OCI-LY7 (cell line): ENCODE measurements at regions not wholly inside any gene's neighbourhood (a gene's known extent, or its start where the extent isn't known, plus 50 kb on each side); places are given as distances from the start of the nearest gene placed in this dataset. TPM values are rescaled to one million over a fixed set of nuclear protein-coding genes. Genes with fewer than 3 reads are reported as not detected.

Source experiments
- BruUV-seq: library from RNA; stranded (reverse); fragments of 400-500 nt; replicated peaks from 2 replicates; lab custom pipeline; 2021; lab: Mats Ljungman, UMichigan
- CTCF ChIA-PET: fragments of 300-600 bp; sonication (Branson Sonifier 250); formaldehyde crosslinking; loops from one replicate; lab custom pipeline; 2022; ENCODE audit warnings: antibody characterized with exemption; ENCODE audit not compliant: unreplicated experiment; lab: Charles Lee
- POLR2A ChIA-PET: fragments of 300-600 bp; sonication (Branson Sonifier 250); formaldehyde crosslinking; loops from one replicate; lab custom pipeline; 2022; ENCODE audit warnings: antibody characterized with exemption; lab: Charles Lee
- DNase-seq: peaks from one replicate; pipeline ENCODE4 v3.0.0-alpha.2; 2015; ENCODE audit warnings: low spot score
- H2AFZ ChIP-seq: fragments of 200-600 bp; sonication (generic), shearing (Covaris generic); 2 replicates; pipeline ENCODE4 v1.6.1; 2014; ENCODE audit warnings: mild to moderate bottlenecking, antibody characterized with exemption, low read length, moderate library complexity
- H3K27ac ChIP-seq: fragments of 200-600 bp; sonication (generic); 2 replicates; pipeline ENCODE4 v1.5.1; 2014; ENCODE audit warnings: mixed run types, low read depth, mild to moderate bottlenecking, moderate library complexity, low read length, inconsistent platforms; ENCODE audit not compliant: poor library complexity, severe bottlenecking
- H3K36me3 ChIP-seq: fragments of 200-600 bp; sonication (generic); 2 replicates; pipeline ENCODE4 v1.6.1; 2014; ENCODE audit warnings: mild to moderate bottlenecking, antibody characterized with exemption, low read length, moderate library complexity, mixed read lengths; ENCODE audit not compliant: insufficient read depth
- H3K4me1 ChIP-seq: fragments of 200-600 bp; sonication (generic); 2 replicates; pipeline ENCODE4 v1.5.1; 2014; ENCODE audit warnings: mild to moderate bottlenecking, low read length; ENCODE audit not compliant: insufficient read depth, poor library complexity, severe bottlenecking
- H3K4me2 ChIP-seq: fragments of 200-600 bp; sonication (generic); 2 replicates; pipeline ENCODE4 v1.6.1; 2014; ENCODE audit warnings: mild to moderate bottlenecking, low read length
- H3K4me3 ChIP-seq: fragments of 200-600 bp; sonication (generic); 2 replicates; pipeline ENCODE4 v1.5.1; 2014; ENCODE audit warnings: mild to moderate bottlenecking, low read depth, low read length; ENCODE audit not compliant: poor library complexity, severe bottlenecking
- H3K79me2 ChIP-seq: fragments of 200-600 bp; sonication (generic); 2 replicates; pipeline ENCODE4 v1.6.1; 2016; ENCODE audit warnings: low read depth, mild to moderate bottlenecking, low read length, moderate library complexity, mixed read lengths; ENCODE audit not compliant: insufficient read depth
- H3K9me2 ChIP-seq: fragments of 200-600 bp; sonication (generic); 2 replicates; pipeline ENCODE4 v1.6.1; 2016; ENCODE audit warnings: mild to moderate bottlenecking, low read length, mixed read lengths; ENCODE audit not compliant: insufficient read depth
- H3K9me3 ChIP-seq: fragments of 200-600 bp; sonication (generic); 2 replicates; pipeline ENCODE4 v1.6.1; 2014; ENCODE audit warnings: mild to moderate bottlenecking, mixed run types, low read length, mixed read lengths
- H4K20me1 ChIP-seq: fragments of 200-600 bp; sonication (generic); 2 replicates; pipeline ENCODE4 v1.6.1; 2014; ENCODE audit warnings: mild to moderate bottlenecking, antibody characterized with exemption, low read length, moderate library complexity, mixed read lengths; ENCODE audit not compliant: insufficient read depth
- EZH2phosphoT487 ChIP-seq: fragments of 200-600 bp; sonication (generic); IDR thresholded peaks from 2 replicates; pipeline ENCODE4 v1.6.1; 2018; ENCODE audit warnings: low read depth, borderline replicate concordance, mild to moderate bottlenecking, mixed run types, antibody characterized with exemption, low read length, moderate library complexity, mixed read lengths
- intact Hi-C: fragments of 100-400 bp; cut with micrococcal nuclease; formaldehyde crosslinking; loops from one replicate; pipeline ENCODE4 v1.10.0; 2022; ENCODE audit not compliant: unreplicated experiment
- small RNA-seq: library from RNA; depleted of rRNA; stranded (forward); fragments of <200 nt; gene quantifications from one replicate; pipeline ENCODE3, GENCODE V24; 2014
- TF ChIP-seq, protein P1 (sequence below): fragments of 200-600 bp; sonication (generic); conservative IDR thresholded peaks from 2 replicates; pipeline ENCODE4 v1.5.1; 2014; ENCODE audit warnings: mild to moderate bottlenecking, antibody characterized with exemption, low read length, moderate library complexity, mixed read lengths

DNA sequence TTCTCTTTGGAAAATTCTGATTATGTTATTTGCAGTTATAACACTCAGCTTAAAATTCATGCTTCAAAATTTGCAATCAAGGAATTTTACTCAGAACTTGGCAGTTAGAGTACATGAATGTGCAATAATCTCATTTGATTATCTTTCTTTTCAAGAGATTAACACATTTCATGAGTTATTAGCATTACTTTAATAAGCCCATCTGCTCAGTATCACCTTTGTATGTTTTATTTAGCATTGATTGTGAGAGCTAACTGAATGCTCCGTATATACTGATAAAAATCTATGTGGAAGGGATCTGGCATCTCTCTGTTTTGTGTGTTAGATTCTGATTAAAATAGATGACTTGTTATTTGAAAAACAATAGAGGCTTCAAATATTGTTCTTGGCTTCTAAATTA is 55.6 kb upstream of the CPNE8 start:
- CTCF ChIA-PET: no interaction called here
- TF ChIP-seq EZH2phosphoT487: no peak
- TF ChIP-seq, protein P1, sequence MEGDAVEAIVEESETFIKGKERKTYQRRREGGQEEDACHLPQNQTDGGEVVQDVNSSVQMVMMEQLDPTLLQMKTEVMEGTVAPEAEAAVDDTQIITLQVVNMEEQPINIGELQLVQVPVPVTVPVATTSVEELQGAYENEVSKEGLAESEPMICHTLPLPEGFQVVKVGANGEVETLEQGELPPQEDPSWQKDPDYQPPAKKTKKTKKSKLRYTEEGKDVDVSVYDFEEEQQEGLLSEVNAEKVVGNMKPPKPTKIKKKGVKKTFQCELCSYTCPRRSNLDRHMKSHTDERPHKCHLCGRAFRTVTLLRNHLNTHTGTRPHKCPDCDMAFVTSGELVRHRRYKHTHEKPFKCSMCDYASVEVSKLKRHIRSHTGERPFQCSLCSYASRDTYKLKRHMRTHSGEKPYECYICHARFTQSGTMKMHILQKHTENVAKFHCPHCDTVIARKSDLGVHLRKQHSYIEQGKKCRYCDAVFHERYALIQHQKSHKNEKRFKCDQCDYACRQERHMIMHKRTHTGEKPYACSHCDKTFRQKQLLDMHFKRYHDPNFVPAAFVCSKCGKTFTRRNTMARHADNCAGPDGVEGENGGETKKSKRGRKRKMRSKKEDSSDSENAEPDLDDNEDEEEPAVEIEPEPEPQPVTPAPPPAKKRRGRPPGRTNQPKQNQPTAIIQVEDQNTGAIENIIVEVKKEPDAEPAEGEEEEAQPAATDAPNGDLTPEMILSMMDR: no peak
- intact Hi-C loops: no loop called here
- Histone ChIP-seq H3K4me1 (no peaks in the 10 kb centered on the region), H3K9me3 (no peaks in the 10 kb centered on the region), H3K4me3 (no peak overlapping the region), H3K79me2 (no peaks in the 10 kb centered on the region), H4K20me1 (no peaks in the 10 kb centered on the region), H3K36me3 (no peaks in the 10 kb centered on the region), H3K27ac (no peak overlapping the region), H3K9me2 (no peaks in the 10 kb centered on the region), H3K4me2 (no peak overlapping the region), H2AFZ (no peak overlapping the region)
- no peak for DNase-seq
- POLR2A ChIA-PET: interaction anchor here (0.7 kb wide), 1 partner anchor 67 kb away, joined by 3 read pairs; no protein-coding TSS in a partner anchor
- no TSS peak for BruUV-seq

DNA sequence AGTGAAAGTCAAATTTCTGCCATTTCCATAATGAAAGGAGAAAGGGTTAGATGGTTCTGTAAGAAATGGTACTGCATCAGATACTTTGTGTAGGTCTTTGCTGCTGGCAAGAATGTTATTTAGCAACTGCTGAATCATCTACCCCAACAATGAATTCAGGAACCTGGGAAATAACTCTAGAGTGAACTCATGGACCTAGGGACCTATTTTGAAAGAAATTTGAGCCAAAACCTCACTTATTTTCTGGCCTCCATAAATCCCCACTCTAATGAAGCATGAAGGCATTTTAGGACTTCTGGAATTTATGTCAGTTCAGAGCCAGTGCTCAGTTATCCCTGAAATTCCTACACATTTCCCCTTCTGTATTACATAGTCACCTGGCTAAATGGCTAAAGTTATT is 50.9 kb upstream of the CPNE8 start:
- no peak overlapping the region for H3K4me2 ChIP-seq
- intact Hi-C loops: no loop called here
- H3K9me2 ChIP-seq: no peaks in the 10 kb centered on the region
- POLR2A ChIA-PET: no interaction called here
- no peaks in the 10 kb centered on the region for H3K9me3 ChIP-seq
- no peaks in the 10 kb centered on the region for H3K79me2 ChIP-seq
- TF ChIP-seq, protein P1: no peak
- no peak for TF ChIP-seq EZH2phosphoT487
- CTCF ChIA-PET: no interaction called here
- H2AFZ ChIP-seq: no peak overlapping the region
- no peaks in the 10 kb centered on the region for H3K4me1 ChIP-seq
- no peak overlapping the region for H3K4me3 ChIP-seq
- no TSS peak for BruUV-seq
- DNase-seq: no peak
- H4K20me1 ChIP-seq: no peaks in the 10 kb centered on the region
- no peaks in the 10 kb centered on the region for H3K36me3 ChIP-seq
- no peak overlapping the region for H3K27ac ChIP-seq

Small RNAs in the stretch of these regions (small RNA-seq; reads per million reads assigned to genes)
- gene AC084373.1: not detected
